ENCODE measurements at regions not wholly inside any gene's neighbourhood (a gene's known extent, or its start where the extent isn't known, plus 50 kb on each side); places are given as distances from the start of the nearest gene placed in this dataset.

DNA sequence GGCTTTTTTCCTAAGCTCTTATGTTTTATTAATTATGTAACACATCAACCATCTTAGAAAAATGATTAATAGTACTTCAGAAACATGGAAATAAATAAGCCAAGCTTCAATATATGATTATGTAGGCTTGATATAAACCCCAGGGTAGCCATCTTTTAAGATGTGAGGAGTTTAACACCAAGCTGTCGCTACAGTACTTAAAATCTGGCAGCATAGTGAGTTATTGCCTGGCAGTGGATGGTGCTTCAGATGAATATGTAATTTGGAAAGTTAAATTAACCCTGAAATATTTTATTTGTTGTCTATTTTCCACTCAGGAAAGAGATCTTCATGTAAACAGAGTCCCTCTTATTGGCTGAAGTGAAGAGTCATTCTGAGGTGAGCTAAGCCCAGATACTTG is 339.0 kb upstream of the ZFP64 start:
- DNase-seq (ENCODE audit: low read depth in 1 of 2, low spot score in 2 of 2), result no peak
- H3K4me2 ChIP-seq (ENCODE audit: insufficient read depth in 1 of 2, low read depth in 2 of 2, low read length in 2 of 2), result no peak overlapping the region
- H3K27ac ChIP-seq (ENCODE audit: low read depth, low read length), result no peak overlapping the region
- H3K23ac ChIP-seq (ENCODE audit: insufficient read length), result no peak overlapping the region
- no peak overlapping the region for H3K56ac ChIP-seq (replicated peaks; ENCODE audit: insufficient read length, low read depth, low read length)
- no peak overlapping the region for H3K14ac ChIP-seq (ENCODE audit: insufficient read length)
- H4K5ac ChIP-seq (ENCODE audit: insufficient read length, low read depth, low read length), result no peak overlapping the region
- no peak overlapping the region for H3K4ac ChIP-seq (replicated peaks; ENCODE audit: insufficient read length, low read depth, low read length)
- H3K4me1 ChIP-seq (replicated peaks in 1 of 4; ENCODE audit: control insufficient read depth in 3 of 4, insufficient read depth in 4 of 4, low read length in 3 of 4), result no peaks in the 10 kb centered on the region
- H2BK20ac ChIP-seq (ENCODE audit: low read length), result no peak overlapping the region
- no peak overlapping the region for H3K4me3 ChIP-seq (ENCODE audit: extremely low read depth in 1 of 4, insufficient read depth in 2 of 4, low read depth in 3 of 4, low read length in 4 of 4)
- no peak overlapping the region for H4K8ac ChIP-seq (ENCODE audit: extremely low read depth, insufficient read depth, low read length)
- no peaks in the 10 kb centered on the region for H3K27me3 ChIP-seq (replicated peaks in 1 of 4; ENCODE audit: control insufficient read depth in 3 of 4, extremely low read depth in 1 of 4, insufficient read depth in 3 of 4, low read length in 3 of 4)
- no peak overlapping the region for H2BK15ac ChIP-seq (ENCODE audit: low read length)
- H2AFZ ChIP-seq (ENCODE audit: low read length), result no peak overlapping the region
- H3K79me1 ChIP-seq (ENCODE audit: low read depth, low read length), result no peaks in the 10 kb centered on the region
- no peak overlapping the region for H2AK5ac ChIP-seq (ENCODE audit: low read depth, low read length)
- H3K23me2 ChIP-seq (ENCODE audit: low read depth, low read length), result no peaks in the 10 kb centered on the region
- no peak overlapping the region for H2BK12ac ChIP-seq (ENCODE audit: low read depth, low read length)
- no peak overlapping the region for H3K18ac ChIP-seq (ENCODE audit: extremely low read depth, low read length)
- no peak overlapping the region for H3K9ac ChIP-seq (replicated peaks in 1 of 4; ENCODE audit: extremely low read depth in 1 of 4, low read depth in 3 of 4, low read length in 3 of 4)
- H4K91ac ChIP-seq (replicated peaks; ENCODE audit: insufficient read length, low read length), result no peak overlapping the region
- H4K20me1 ChIP-seq (replicated peaks in 1 of 2; ENCODE audit: control insufficient read depth in 1 of 2, insufficient read depth in 2 of 2, low read length in 2 of 2), result no peaks in the 10 kb centered on the region
- H3K79me2 ChIP-seq (ENCODE audit: control insufficient read depth in 1 of 2, insufficient read depth in 2 of 2, low read length in 2 of 2), result no peaks in the 10 kb centered on the region
- H3K36me3 ChIP-seq (ENCODE audit: control insufficient read depth in 2 of 4, insufficient read depth in 4 of 4, low read length in 3 of 4), result no peaks in the 10 kb centered on the region
- ChIA-PET CTCF (ENCODE audit: partially characterized antibody) (interaction anchor here (2.3 kb wide), 1 partner anchor 10 kb away, joined by 6 read pairs; no protein-coding TSS in a partner anchor), POLR2A (ENCODE audit: partially characterized antibody) (no interaction called here)
- whole genome bisulfite sequencing, 2 experiments (ENCODE audit: extremely low coverage in 1 of 2, insufficient coverage in 1 of 2, insufficient read length in 1 of 2, insufficient replicate concordance in 2 of 2, low coverage in 1 of 2, low lambda C conversion rate in 2 of 2, missing lambda C conversion rate in 1 of 2), result 86% methylated on average over 1 of the region's 1 CpG; no CpG with 5 or more reads in 1 of the 2 experiments
- H2BK120ac ChIP-seq (replicated peaks; ENCODE audit: low read depth, low read length), result no peak overlapping the region
- H2BK5ac ChIP-seq (ENCODE audit: low read depth, low read length), result no peak overlapping the region
- no peaks in the 10 kb centered on the region for H3K9me3 ChIP-seq (ENCODE audit: insufficient read depth in 2 of 2, low read depth in 1 of 2, low read length in 1 of 2)
- no peak for FAIRE-seq
- no peak for TF ChIP-seq MAFK (IDR thresholded peaks at IDR 0.05; ENCODE audit: low read depth, low read length)
- no peak for TF ChIP-seq SP4 (IDR thresholded peaks at IDR 0.05; ENCODE audit: low read length)
- no peak for TF ChIP-seq KDM1A (IDR thresholded peaks at IDR 0.05; ENCODE audit: borderline replicate concordance, low read length)
- TF ChIP-seq JUND (IDR thresholded peaks at IDR 0.05; ENCODE audit: low read length), result no peak
- TF ChIP-seq JUN (IDR thresholded peaks at IDR 0.05; ENCODE audit: low read depth, low read length), result no peak
- no peak for TF ChIP-seq SP2 (IDR thresholded peaks at IDR 0.05; ENCODE audit: low read length)
- no peak for TF ChIP-seq CREB1 (IDR thresholded peaks at IDR 0.05)
- no peak for TF ChIP-seq RFX5 (IDR thresholded peaks at IDR 0.05; ENCODE audit: borderline replicate concordance, low read depth, low read length)

All from H1 (cell line).